HepG2 (cell line): ENCODE measurements at regions not wholly inside any gene's neighbourhood (a gene's known extent, or its start where the extent isn't known, plus 50 kb on each side); places are given as distances from the start of the nearest gene placed in this dataset.

Experiments
- ZKSCAN8 ChIP-seq: IDR thresholded peaks from 2 replicates; pipeline ENCODE4 v1.6.1; 2016; ENCODE audit warnings: borderline replicate concordance, missing genetic modification reagents, missing compliant biosample characterization
- TF ChIP-seq, protein P1 (sequence below): sonication (generic); formaldehyde crosslinking; IDR thresholded peaks from 2 replicates; pipeline ENCODE4 v1.4.0; 2020; ENCODE audit warnings: missing genetic modification reagents

GRCh38 chr11:35088676-35089075 is 50.3 kb upstream of the CD44 start (continued):
- TF ChIP-seq, protein P1, sequence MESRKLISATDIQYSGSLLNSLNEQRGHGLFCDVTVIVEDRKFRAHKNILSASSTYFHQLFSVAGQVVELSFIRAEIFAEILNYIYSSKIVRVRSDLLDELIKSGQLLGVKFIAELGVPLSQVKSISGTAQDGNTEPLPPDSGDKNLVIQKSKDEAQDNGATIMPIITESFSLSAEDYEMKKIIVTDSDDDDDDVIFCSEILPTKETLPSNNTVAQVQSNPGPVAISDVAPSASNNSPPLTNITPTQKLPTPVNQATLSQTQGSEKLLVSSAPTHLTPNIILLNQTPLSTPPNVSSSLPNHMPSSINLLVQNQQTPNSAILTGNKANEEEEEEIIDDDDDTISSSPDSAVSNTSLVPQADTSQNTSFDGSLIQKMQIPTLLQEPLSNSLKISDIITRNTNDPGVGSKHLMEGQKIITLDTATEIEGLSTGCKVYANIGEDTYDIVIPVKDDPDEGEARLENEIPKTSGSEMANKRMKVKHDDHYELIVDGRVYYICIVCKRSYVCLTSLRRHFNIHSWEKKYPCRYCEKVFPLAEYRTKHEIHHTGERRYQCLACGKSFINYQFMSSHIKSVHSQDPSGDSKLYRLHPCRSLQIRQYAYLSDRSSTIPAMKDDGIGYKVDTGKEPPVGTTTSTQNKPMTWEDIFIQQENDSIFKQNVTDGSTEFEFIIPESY (CRISPR knock-in tag) = no peak
- no peak for TF ChIP-seq ZKSCAN8 (CRISPR knock-in tag)
